HFF-Myc (cell line): ENCODE measurements at regions not wholly inside any gene's neighbourhood (a gene's known extent, or its start where the extent isn't known, plus 50 kb on each side); places are given as distances from the start of the nearest gene placed in this dataset.

ENCODE experiments used
- DNase-seq: peaks from one replicate; pipeline ENCODE4 v3.0.0-alpha.2; 2011; ENCODE audit warnings: low read depth; ENCODE audit errors: extremely low read depth
- H3K4me3 ChIP-seq: replicated peaks from 2 replicates; pipeline ENCODE4 v1.5.1; 2011; ENCODE audit warnings: low read depth, mild to moderate bottlenecking, control low read depth, low read length
- CTCF ChIP-seq: IDR thresholded peaks from 2 replicates; pipeline ENCODE4 v1.5.1; 2012; ENCODE audit warnings: mild to moderate bottlenecking, low read depth, low read length, control low read depth; ENCODE audit errors: missing control alignments

GRCh38 chr1:53391982-53392381, 64.1 kb upstream of the LRP8 start:
- no peak overlapping the region for H3K4me3 ChIP-seq
- DNase-seq, result no peak
- TF ChIP-seq CTCF, result no peak

- TF ChIP-seq CTCF, result no peak
- H3K4me3 ChIP-seq, result no peak overlapping the region
- no peak for DNase-seq
Measured at GRCh38 chr1:53392460-53392859, 64.6 kb upstream of the LRP8 start.

- peak; percentile 88 for TF ChIP-seq CTCF
- no peak overlapping the region for H3K4me3 ChIP-seq
- DNase-seq, result peak; percentile 30
Measured at GRCh38 chr1:53393325-53393792, 65.5 kb upstream of the LRP8 start.

GRCh38 chr1:53394306-53394705, 64.9 kb upstream of the DMRTB1 start:
- no peak overlapping the region for H3K4me3 ChIP-seq
- TF ChIP-seq CTCF, result no peak
- DNase-seq, result no peak

- no peak overlapping the region for H3K4me3 ChIP-seq
- no peak for TF ChIP-seq CTCF
- DNase-seq, result no peak
Measured at GRCh38 chr1:53395671-53396215, 63.5 kb upstream of the DMRTB1 start.

- TF ChIP-seq CTCF, result no peak
- DNase-seq, result no peak
- H3K4me3 ChIP-seq, result no peak overlapping the region
Measured at GRCh38 chr1:53396573-53397268, 62.5 kb upstream of the DMRTB1 start.

GRCh38 chr1:53398091-53398490, 61.1 kb upstream of the DMRTB1 start:
- H3K4me3 ChIP-seq, result no peak overlapping the region
- no peak for DNase-seq
- no peak for TF ChIP-seq CTCF
